Inflammatory macrophage (primary cell): ENCODE measurements at regions not wholly inside any gene's neighbourhood (a gene's known extent, or its start where the extent isn't known, plus 50 kb on each side); places are given as distances from the start of the nearest gene placed in this dataset.

Experiments used
- DNase-seq, 2 donors: peaks; one replicate each; pipeline ENCODE4 v3.0.0-alpha.2; 2020 to 2022

DNA sequence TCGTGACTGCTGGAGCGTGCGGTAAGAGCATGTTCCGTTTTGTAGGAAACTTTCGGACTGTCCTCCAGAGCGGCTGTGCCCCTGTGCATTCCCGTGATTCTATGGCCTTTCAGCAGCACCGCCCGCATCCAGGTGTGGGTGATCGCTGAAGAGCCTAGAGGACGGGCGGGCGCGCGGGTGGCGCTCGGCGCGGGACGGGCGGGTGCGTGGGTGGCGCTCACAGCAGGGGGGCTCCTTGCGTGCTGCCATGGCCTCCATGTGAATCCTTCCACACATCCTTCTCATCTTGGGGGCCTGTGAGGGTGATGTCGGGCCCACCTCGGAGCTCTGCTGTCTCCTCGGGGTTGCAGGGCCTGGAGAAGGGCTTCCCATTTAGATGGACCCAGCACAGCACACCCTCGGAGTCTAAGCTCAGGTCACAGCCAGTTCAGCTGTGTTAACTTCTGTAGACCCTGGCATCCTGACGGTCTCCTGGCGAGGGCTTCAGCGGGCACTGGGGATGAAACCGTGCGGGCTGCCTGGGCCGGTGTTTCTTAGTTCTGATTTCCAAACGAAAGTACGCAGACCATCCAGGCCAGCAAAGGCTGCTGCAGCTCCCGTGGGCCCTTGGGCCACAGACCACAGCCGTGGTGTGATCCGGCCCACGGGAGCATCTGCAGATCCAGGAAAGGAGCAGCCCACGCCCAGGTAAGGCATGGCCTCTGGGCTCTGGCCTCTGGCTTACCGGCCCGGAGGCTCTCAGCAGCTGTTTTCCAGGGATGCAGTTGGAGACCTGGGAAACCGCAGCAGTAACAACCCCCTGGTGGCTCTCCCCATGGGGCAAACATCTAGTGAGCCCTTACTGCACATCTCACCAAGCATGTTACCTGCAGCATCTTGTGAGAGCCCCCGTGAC is 339.4 kb downstream of the FOXL1 start:
- DNase-seq, result no peak

DNA sequence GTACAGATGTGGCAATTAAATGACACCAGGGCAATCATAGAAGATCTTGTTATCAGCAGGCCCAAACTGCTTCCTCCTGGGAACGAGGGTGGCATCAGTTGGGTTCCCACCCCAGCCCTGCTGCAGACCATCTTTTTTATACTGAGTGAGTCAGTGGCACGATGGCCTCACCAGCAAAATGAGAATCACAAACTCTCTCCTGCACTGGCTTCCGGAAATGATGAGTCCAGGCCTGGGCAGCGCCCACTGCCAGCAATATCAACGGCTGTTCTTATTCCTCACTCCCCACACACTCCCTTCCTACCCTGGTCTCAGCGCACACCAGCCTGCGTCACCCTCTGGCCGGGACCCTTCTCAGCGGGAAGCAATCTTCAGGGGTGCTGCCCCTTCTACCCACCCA is 340.3 kb downstream of the FOXL1 start:
- no peak for DNase-seq

DNA sequence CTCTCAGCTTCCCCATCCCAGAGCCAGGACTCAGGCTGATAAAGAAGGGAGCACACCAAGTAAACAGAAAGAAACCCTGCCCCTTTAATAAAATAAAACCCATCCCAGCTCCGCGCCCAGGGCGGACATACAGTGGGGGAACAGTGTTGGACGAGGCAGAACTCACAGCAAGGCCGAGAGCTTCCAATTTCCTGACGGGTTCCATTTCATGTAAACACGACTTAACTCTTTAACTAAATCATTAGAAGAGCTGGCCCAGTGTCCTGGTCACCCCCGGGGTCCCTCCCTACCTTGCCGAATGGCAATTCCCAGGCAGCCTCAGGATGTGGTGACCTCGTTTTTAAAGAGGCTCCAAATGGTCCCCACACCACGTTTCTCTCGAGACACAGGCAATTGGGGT is 340.7 kb downstream of the FOXL1 start:
- DNase-seq, result no peak

DNA sequence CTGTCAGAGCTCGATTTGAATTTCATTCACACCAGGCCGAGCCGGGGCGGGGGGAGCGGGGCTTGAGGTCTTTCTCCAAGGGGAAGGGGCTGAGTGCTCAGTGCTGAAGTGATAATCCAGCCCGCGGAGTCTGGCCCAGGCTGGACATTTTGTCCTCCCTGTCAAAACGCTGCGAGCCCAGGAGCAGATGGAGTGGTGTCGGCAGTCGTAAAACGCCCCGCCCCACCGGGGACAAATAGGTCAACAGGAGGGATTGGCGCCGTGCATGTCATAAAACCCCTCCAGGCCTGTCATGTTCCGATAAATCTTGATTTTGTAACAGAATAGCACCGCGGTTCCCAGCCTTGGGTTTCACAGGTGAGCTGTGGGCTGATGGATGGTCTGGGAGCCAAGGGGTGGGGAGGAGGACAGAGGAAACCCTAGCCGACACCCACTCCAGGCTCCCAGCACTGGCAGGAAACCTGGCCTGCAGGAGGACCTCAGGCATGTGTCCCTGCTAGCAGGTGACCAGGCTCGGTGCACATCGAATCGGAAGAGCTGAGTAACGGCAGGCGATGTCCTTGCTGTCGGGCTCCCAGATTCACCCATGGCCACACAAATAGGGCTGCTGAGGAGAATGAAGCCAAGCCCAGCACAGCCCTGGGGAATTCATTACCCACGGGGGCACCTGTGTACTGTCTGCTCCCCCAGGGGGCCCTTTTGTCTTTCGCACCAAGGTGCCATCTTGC is 341.4 kb downstream of the FOXL1 start:
- no peak for DNase-seq

DNA sequence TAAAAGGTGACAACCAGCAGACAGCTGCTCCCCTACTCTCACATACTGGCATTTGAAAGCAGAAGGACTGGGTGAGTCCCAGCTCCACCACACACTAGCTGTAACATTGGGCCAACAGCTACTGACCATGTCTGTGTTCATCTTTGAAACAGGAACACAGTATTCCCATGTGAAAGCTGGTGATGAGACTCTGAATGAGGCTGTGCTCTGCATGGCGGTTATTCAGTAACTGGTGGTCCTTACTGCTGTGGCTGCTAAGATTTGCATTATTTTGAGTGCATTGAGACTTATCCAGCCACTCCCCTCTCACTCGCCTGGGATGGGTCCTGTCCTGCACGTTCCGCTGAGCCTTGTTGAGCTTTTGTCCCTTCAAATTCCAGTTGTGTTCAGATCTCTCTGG is 342.9 kb downstream of the FOXL1 start:
- no peak for DNase-seq

DNA sequence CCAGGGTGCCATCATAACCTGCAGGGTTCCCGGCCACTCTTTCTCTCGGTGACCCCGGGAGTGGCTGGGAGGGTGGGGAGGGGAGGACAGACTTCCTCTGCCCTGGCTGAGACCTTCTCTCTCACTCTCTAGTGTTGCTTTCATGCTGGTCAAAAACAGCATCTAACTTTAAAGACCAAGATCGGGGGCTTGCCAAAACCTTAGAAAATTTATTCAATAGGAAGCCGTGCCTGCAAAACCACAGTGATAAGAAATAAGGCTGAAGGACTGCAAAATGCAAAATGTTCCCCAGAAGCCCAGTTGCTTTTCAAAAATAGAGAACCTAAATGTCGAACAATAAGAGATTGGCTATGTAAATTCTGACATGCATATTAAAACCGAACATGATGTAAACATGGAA is 344.0 kb downstream of the FOXL1 start:
- no peak for DNase-seq

DNA sequence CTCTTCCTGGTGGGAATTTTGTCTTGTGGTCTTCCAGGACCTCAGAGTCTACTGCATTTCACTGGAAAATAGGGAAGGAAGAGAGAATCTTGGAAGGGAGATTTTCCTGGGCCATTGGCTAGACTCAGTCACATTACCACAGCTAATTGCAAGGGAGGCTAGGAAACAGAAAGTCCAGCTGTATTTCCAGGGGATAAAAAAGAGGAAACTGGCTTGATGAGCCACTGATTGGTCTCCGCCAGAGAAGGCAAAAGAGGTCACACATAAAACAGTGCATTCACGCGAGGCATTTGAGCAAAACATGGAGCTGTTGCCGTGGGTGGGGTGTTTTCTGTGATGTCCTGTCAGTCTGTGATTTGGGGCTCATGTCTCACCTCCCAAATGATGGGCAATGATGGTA is 345.3 kb downstream of the FOXL1 start:
- no peak for DNase-seq

DNA sequence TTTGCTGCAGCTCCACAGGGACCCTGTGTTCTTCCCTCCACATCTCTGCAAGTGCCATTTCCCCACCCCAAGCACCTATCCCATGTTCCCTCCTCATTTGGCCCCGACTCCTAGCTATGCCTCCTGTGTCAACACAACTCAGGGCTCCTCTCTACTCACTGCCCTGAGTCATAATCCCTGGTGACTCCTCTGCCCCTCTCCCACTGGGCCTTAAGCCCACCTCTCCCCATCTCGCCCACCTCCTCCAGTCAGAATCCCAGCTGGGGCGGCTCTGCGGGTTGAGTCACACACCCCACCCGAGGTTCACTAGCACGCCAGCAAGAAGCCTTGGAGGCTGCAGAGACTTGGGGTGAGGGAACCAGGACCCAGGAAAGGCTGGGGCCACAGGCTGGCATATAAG is 346.2 kb downstream of the FOXL1 start:
- DNase-seq, result no peak

DNA sequence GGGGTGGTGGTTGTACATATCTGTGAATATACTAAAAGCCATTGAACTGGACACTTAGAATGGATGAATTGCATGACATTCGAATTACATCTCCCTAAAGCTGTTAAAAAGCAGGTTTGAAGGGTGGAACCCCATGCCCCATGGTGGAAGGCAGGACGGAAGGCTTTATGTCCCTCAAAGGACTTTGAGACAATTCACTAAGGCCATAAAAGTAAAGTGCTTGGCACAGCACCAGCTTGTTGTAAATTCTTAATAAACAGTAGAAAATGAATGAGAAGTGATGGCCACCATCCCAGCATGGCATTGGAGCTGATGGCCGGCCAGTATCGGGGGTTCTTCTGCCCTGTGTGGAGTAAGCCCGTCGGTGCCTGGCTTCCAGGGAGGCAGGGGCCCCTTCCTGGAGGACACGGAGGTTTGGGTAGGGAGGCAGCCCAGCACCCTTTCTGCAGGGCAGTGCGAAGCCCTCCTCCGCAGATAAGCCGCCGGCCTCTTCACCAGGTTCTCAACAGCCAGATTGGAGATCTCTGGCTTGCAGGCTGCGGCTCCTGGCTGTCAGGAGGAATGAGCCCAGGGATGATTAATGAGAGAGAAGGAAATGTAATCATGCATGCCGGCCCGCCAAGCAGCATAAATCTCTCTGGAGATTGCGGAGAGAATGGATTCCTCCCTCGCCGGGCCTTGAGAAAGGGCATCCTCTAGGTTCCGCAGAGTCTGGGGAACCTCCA is 346.9 kb downstream of the FOXL1 start:
- no peak for DNase-seq

DNA sequence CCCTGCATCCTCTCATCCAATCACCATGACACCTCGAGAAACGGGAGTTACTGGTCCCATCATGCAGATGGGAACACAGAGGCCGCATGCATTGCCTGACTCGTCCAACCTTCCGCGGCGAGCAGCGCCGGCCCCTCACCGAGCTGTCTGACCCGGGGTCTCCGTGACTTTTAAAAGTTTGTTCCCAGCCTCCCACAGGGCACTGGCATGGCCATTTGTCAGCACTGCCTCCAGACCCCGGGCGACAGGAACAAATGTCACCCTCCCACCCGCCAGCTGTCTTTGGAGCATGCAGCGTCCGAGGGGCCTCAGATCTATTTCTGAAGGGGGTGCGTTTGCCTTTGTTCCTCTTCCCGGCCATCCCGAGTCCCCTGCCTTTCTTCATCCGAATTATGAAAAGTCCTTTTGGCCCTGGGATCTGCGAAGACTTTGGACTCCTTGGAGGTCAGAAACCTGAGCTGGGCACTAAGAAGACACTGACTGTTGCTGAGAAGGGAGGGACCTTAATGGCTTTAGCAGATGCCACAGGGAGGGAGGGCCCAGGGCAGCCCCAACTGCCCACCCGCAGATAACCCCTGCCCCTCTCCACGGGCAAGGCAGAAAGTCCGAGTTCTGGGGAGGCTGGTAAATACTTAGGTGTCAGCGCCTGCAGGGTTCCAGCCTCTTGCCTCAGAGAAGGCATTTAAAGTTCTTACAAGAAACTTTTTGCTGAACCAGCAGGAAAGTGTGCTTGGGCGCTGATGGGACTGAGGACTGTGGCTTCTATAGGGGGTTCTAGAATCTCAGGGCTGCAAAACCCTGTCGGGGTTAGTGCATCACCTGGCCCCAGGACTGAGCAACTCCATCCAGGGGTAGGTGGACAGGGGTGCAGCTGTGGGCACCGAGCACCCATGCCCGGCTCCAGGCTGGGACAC is 348.1 kb downstream of the FOXL1 start:
- DNase-seq, result no peak

DNA sequence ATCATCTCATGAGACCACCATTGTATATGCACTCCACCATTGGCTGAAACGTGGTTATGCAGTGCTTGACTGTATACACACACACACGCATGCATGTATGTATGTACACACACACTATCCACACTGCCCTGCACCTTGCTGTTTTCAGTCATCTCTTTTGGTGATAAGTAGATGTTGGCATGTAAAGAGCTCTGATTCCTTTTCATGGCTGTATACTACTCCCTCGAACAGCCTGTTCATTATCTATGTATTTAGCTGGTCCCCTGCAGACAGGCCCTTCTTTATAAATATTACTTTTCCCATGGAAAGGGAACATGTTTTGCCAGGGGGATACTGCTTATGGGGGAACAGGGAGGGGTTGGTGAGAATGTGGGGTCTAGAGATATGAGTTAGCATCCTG is 349.4 kb downstream of the FOXL1 start:
- no peak for DNase-seq

DNA sequence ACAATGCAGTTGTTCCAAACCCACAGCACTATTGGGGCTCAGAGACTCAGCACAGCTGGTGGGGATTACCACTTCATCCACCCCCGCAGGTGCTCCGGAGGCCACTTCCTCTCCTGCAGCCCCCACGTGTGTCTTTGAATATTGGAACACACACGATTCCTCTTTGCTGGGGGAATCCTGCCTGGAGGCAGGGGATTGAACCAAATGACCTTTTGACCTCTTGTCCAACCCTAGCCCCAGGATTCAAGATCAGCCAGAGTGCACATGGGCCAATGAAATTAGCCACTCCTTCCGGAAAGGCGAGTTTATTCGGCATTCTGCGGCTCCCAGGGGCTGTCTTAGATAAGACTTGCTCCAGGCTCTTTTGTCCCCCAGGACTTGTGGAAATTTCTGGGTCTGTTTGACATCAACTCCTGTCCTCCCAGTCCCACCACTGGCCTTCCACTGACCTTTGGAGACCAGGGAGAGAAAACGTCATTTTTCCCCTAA is 350.2 kb downstream of the FOXL1 start:
- DNase-seq, result peak in 1 of 2 donors; percentile 18

DNA sequence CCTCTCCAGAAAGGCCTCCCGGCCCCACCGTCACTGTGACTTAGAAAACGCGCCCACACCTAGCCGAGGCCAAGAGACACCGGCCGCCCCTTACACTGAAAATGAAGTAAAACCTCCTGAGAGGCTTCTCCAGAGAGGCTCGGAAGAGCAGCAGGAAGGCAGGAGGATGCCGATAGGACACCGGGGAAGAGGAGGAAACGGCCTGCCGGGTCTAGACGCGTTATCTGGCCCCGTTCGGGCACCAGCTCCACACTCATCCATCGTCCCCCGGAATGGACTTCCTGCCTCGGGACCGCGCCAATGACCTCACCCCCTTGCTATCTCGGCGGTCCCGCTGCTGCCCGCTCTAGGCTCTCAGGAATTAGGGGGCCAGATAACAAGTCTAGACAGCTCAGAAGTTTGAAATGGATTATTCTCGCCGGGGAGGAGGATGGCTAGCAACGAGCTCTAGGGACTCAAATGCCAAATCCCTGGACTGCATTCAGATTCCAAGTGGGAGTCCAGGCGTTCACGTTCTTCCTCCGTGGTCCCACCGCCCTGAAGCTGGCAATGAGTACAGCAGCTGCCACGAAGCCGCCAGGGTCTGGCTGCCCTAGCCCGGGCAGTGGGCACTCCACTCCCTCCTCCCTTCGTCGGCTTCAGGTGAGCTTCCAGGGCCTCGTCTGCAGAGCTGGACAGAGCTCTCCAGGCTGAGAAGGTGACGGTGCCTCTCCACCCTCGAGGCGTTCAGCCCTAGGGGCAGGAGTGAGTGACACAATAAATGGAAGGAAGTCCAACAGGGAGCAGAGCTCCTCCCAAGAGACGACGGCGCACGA is 350.9 kb downstream of the FOXL1 start:
- DNase-seq, result no peak

DNA sequence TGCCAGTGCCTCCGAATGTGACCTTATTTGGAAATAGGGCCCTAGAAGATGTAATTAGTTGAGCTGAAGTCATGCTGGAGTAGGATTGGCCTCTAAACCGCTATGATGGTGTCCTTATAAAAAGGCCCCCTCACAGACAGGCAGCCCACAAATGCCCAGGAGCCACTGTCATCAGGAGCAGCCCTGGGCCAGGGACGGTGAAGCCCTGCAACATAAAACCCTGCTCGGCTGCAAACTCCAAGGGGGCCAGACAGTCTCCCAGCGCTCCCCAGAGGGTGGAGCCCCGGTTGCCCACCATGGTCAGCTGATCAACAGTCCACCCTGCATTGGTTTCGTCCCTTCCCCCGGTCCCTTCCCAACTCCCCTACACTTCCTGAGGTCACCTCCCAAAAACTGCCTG is 351.7 kb downstream of the FOXL1 start:
- no peak for DNase-seq

DNA sequence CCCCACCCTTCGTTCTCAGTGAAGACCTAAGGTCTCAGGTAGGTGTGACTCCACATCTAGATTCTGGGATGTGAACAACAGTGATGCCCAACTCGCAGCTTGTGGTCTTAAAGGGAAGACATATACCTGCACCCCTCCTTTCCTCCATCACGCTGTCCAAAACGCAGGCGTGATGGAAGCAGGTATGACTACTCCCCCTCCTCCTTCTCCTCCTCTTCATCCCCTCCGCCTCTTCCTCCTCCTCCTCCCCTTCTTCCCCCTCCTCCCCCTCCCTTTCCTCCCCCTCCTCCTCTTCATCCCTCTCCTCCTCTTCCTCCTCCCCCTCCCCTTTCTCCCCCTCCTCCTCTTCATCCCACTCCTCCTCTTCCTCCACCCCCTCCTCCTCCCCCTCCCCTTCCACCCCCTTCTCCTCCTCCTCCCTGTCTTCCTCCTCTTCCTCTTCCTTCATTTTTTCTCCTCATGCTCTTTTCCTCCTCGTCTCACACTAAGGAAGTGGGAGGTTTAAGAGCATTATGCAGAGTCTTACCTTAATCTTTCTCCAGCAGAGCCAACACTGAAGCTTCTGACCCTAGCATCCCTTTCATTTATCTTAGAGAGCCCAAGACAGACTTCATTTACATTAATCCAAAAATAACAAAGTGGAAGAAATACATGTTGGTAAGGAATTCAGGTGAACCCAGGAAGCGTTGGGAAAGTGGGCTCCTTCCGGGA is 352.5 kb downstream of the FOXL1 start:
- no peak for DNase-seq

DNA sequence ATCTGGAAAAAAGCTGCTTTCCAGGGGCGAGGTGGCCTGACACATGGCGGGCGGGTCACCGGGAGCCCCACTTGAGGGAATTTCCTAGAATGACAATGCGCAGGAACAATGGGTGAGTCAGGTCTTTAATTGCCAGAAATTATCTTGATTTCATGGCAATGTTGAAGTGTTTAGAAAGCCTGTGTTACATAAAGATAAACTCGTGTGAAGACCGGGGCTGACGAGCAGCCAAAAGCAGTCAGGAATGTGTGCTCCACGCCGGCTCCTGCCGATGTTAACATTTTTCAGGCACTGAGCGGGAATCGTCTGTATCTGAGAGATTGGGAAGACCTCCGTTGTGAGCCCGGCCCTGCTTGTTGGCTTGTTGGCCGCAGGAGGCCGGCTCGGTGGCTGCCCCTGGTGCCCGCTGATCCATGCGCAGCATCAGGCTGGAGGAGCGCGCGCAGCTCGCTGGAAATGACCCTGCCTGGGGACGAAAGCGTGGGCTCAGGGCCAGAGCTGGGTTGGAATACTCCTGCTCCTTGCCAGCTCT is 353.1 kb downstream of the FOXL1 start:
- DNase-seq, result no peak

DNA sequence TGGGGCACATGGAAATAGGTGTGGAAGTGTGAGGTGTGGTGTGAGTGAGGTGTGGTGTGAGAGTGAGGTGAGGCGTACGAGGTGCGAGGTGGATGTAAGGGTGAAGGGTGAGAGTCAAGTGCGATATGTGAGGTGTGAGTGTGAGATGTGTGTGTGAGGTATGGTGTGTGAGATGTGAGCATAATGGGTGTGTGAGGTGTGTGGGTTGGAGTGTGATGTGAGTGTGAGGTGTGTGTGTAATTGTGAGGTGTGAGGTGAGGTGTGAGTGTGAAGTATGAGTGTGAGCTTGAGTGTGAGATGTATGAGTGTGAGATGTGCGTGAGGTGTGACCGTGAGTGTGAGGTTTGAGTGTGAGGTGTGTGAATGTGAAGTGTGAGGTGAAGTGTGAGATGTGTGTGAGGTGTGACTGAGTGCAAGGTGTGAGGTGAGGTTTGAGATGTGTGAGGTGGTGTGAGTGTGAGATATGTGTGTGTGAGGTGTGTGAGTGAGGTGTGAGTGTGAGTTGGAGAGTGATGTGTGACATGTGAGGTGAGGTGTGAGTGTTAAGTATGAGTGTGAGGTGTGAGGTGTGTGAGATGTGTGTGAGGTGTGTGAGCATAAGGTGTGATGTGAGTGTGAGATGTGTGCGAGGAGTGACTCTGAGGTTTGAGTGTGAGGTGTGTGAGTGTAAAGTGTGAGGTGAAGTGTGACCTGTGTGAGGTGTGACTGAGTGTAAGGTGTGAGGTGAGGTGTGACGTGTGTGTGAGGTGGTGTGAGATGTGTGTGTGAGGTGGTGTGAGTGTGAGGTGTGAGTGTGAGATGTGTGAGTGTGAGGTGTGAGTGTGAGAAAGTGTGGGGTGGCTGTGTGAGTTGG is 354.0 kb downstream of the FOXL1 start:
- DNase-seq, result no peak

DNA sequence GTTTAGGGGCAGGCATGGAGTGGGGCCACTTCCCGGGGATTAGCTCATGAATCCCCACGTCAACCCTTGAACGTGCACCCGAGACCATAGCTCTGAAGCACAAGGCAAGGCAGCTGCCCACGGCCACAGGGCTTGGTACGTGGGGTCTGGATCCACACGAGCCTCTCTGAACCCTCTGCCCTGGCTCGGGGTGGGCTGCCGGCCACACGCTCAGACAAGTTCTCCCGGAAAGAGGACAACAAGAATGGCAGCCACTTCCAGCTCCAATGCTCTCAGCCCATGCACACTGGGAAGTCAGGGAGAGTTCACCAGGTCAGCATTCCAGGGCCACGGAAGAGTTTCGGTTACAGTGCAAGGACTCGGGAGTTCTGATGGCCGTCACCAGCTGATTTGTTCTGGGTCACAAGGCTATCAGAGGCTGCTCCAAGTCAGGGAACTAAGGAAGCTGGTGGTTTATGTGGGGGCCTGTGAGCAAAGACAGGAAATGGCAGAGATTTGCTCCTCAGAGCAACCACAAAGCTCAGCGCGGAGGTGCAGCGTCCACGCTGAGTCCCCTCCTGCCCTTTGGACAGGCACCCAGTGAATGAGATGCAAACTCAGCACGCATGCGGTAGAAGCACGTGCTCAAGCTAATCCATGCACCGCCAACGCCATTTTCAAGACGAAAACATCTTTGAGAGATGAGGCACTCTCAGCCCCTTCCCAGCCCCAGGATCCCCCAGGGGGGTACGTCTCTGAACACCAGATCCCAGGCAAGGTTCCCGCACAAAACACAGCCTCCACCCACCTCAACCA is 356.4 kb downstream of the FOXL1 start:
- DNase-seq, result peak in 1 of 2 donors; percentile 25
